ENCODE measurements at regions not wholly inside any gene's neighbourhood (a gene's known extent, or its start where the extent isn't known, plus 50 kb on each side); places are given as distances from the start of the nearest gene placed in this dataset.

DNA sequence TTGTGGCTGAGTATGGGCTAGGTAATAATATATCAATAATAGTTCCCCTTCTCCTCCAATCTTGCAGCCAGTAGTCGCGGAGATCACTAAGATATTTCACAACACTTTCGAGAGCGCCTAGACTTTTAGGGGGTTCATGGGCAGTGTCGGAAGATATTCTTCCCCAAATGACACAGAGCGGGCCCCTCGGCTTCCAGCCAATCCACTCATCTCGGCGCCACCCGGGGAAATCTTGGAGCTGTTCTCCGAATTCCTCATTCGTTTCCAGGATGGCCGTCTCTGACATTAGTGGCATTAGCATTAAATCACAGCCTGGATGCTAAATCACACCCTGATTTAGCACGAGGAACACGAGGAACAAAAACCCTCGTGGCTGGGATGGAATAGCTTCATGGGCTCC lies 437.7 kb downstream of the ZNF516 start:
- no peak for ATAC-seq
- Histone ChIP-seq H3K9me3 (no peaks in the 10 kb centered on the region), H3K27me3 (no peaks in the 10 kb centered on the region), H3K27ac (no peak overlapping the region), H3K4me1 (peaks cover 0 to 5% (median 0%) of the 10 kb centered on the region in 3 donors), H3K36me3 (no peaks in the 10 kb centered on the region), H3K4me3 (no peak overlapping the region)
- TF ChIP-seq, protein P1, sequence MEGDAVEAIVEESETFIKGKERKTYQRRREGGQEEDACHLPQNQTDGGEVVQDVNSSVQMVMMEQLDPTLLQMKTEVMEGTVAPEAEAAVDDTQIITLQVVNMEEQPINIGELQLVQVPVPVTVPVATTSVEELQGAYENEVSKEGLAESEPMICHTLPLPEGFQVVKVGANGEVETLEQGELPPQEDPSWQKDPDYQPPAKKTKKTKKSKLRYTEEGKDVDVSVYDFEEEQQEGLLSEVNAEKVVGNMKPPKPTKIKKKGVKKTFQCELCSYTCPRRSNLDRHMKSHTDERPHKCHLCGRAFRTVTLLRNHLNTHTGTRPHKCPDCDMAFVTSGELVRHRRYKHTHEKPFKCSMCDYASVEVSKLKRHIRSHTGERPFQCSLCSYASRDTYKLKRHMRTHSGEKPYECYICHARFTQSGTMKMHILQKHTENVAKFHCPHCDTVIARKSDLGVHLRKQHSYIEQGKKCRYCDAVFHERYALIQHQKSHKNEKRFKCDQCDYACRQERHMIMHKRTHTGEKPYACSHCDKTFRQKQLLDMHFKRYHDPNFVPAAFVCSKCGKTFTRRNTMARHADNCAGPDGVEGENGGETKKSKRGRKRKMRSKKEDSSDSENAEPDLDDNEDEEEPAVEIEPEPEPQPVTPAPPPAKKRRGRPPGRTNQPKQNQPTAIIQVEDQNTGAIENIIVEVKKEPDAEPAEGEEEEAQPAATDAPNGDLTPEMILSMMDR (IDR thresholded peaks at IDR 0.05): no peak
- no peak for TF ChIP-seq POLR2A (IDR thresholded peaks at IDR 0.05)
- no peak for TF ChIP-seq EP300 (IDR thresholded peaks at IDR 0.05)
- TF ChIP-seq POLR2AphosphoS5 (IDR thresholded peaks at IDR 0.05): no peak
- WGBS, 2 donors (ENCODE audit: low coverage in 1 of 2): 83% methylated on average over 10 of the region's 16 CpGs; no CpG with 5 or more reads in 1 of the 2 donors

DNA sequence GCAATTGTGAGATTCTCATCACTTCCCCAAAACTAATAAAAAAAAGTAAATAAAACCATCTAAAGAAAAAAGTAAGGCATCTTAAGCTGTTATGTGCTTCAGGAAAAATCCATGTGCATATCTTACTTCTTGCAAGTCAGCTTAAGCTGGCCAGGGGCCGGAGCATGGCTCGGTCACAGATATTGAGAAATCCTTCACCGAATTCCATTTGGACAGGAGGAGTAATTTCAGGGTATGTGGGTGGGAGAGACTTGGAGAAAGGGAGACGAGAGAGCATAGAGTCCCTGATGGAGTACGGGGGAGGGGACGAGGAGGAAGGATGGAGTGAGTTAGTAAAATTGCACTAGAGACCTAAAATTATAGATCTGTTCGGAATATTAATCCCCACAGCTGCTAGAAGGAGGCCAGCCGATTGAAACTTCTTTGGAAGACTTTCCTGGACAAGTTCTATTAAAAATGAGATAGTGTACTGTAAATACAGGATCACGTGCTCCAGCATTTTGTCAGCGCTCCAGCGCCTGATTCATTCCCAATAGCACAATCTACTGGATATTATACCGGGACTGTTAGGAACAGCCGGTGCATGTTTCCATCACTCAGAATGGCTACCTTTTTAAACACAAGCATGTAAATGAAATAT lies 438.5 kb downstream of the ZNF516 start:
- Histone ChIP-seq H3K4me3 (no peak overlapping the region), H3K27me3 (no peaks in the 10 kb centered on the region), H3K36me3 (no peaks in the 10 kb centered on the region), H3K4me1 (peaks cover 0 to 5% (median 0%) of the 10 kb centered on the region in 3 donors), H3K9me3 (no peaks in the 10 kb centered on the region), H3K27ac (no peak overlapping the region)
- no peak for TF ChIP-seq POLR2A (IDR thresholded peaks at IDR 0.05)
- TF ChIP-seq POLR2AphosphoS5 (IDR thresholded peaks at IDR 0.05): no peak
- TF ChIP-seq EP300 (IDR thresholded peaks at IDR 0.05): no peak
- TF ChIP-seq, protein P1 (IDR thresholded peaks at IDR 0.05): no peak
- ATAC-seq: peak; percentile 69
- whole genome bisulfite sequencing, 2 donors (ENCODE audit: low coverage in 1 of 2): 25 to 34% methylated on average over 13 of the region's 13 CpGs

DNA sequence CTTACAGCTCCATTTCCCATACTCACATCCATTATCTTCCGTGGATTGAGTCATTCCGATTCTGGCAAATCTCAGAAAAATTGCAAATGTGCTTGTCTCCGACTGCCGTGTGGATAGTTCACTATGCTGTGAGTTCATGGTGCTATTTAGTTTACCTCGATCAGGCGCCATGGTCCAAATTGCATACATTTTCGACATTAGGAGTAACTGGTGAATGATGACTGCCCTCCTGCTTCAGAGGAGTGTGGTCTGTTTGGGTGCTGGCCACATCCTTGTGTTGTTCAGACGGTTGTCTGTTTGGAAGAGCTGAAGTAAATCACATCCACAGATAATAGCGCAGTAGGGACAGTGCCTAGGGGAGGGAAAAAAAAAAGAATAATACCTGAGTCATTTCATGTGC lies 439.5 kb downstream of the ZNF516 start:
- Histone ChIP-seq H3K9me3 (no peaks in the 10 kb centered on the region), H3K27ac (no peak overlapping the region), H3K27me3 (no peaks in the 10 kb centered on the region), H3K36me3 (no peaks in the 10 kb centered on the region), H3K4me1 (peaks cover 0 to 5% (median 0%) of the 10 kb centered on the region in 3 donors), H3K4me3 (no peak overlapping the region)
- ATAC-seq: no peak
- no peak for TF ChIP-seq EP300 (IDR thresholded peaks at IDR 0.05)
- no peak for TF ChIP-seq POLR2AphosphoS5 (IDR thresholded peaks at IDR 0.05)
- no peak for TF ChIP-seq POLR2A (IDR thresholded peaks at IDR 0.05)
- TF ChIP-seq, protein P1 (IDR thresholded peaks at IDR 0.05): no peak
- WGBS, 2 donors (ENCODE audit: low coverage in 1 of 2): 46 to 85% methylated on average over 6 to 7 of the region's 9 CpGs

DNA sequence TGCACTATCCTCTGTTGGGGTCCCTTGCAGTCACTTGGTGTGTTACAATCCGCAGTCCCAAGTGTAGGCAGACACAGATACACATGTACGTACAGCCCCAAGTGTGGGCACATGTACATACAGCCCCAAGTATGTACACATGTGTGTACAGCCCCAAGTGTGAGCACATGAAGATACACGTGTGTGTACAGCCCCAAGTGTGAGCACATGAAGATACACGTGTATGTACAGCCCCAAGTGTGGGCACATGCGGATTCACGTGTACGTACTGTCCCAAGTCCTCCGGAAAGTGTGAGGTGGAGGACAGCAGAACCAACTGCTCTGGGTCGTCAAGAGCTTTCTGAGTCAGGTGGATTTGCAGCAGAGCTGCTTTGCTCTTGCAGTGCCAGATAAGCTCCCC lies 440.0 kb downstream of the ZNF516 start:
- 90 to 96% methylated on average over 7 to 9 of the region's 9 CpGs for WGBS, 2 donors (ENCODE audit: low coverage in 1 of 2)
- no peaks in the 10 kb centered on the region for H3K36me3 ChIP-seq
- no peaks in the 10 kb centered on the region for H3K27me3 ChIP-seq
- no peaks in the 10 kb centered on the region for H3K9me3 ChIP-seq
- no peak for TF ChIP-seq POLR2A (IDR thresholded peaks at IDR 0.05)
- TF ChIP-seq EP300 (IDR thresholded peaks at IDR 0.05): no peak
- TF ChIP-seq, protein P1 (IDR thresholded peaks at IDR 0.05): no peak
- no peak for TF ChIP-seq POLR2AphosphoS5 (IDR thresholded peaks at IDR 0.05)
- peaks cover 0 to 5% (median 0%) of the 10 kb centered on the region in 3 donors for H3K4me1 ChIP-seq
- no peak overlapping the region for H3K4me3 ChIP-seq
- ATAC-seq: no peak
- no peak overlapping the region for H3K27ac ChIP-seq

DNA sequence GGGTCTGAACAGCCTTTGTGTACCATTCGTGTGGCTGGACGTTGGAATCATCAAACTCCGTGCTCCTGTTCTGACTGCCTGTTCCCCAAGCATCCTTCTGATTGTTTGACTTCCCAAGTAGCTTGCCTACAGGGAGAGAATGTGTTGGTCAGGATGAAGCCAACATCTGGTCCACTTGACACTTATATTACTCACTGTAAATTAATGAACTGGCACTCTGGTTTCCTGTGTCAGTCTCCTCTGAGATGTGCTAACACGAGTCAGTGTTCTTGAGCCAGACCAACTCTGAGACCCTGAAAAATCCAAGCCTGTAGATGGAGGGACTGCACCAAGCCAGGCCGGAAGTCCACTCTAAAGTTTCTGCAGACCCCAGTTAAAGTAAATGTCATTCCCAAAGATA lies 440.9 kb downstream of the ZNF516 start:
- 63 to 76% methylated on average over 1 to 3 of the region's 5 CpGs for WGBS, 2 donors (ENCODE audit: low coverage in 1 of 2)
- H3K27ac ChIP-seq: no peak overlapping the region

More for the DNA sequence above, 440.9 kb downstream of the ZNF516 start:
- Histone ChIP-seq H3K36me3 (no peaks in the 10 kb centered on the region), H3K4me3 (no peak overlapping the region), H3K27me3 (no peaks in the 10 kb centered on the region), H3K9me3 (no peaks in the 10 kb centered on the region), H3K4me1 (peaks cover 0 to 5% (median 0%) of the 10 kb centered on the region in 3 donors)
- TF ChIP-seq, protein P1 (IDR thresholded peaks at IDR 0.05): no peak
- TF ChIP-seq POLR2A (IDR thresholded peaks at IDR 0.05): no peak
- TF ChIP-seq POLR2AphosphoS5 (IDR thresholded peaks at IDR 0.05): no peak
- no peak for TF ChIP-seq EP300 (IDR thresholded peaks at IDR 0.05)
- no peak for ATAC-seq
